OCI-LY1 (cell line): ENCODE measurements at regions not wholly inside any gene's neighbourhood (a gene's known extent, or its start where the extent isn't known, plus 50 kb on each side); places are given as distances from the start of the nearest gene placed in this dataset.
"Not testable (repeated sequence)": the region's sequence is repeated elsewhere in the genome, so short reads cannot be mapped to it uniquely, and the experiment has no call there.

ENCODE experiments used
- CTCF ChIP-seq: fragments of 200-600 bp; sonication (generic), shearing (Covaris generic); IDR thresholded peaks from 2 replicates; pipeline ENCODE4 v1.5.1; 2017; ENCODE audit warnings: mild to moderate bottlenecking, antibody characterized with exemption, low read length, moderate library complexity, mixed read lengths
- EZH2 ChIP-seq: fragments of 200-600 bp; sonication (generic), shearing (Covaris generic); IDR thresholded peaks from 2 replicates; pipeline ENCODE4 v1.8.0; 2017; ENCODE audit warnings: borderline replicate concordance, mixed run types, mild to moderate bottlenecking, antibody characterized with exemption, low read length, moderate library complexity, mixed read lengths

DNA sequence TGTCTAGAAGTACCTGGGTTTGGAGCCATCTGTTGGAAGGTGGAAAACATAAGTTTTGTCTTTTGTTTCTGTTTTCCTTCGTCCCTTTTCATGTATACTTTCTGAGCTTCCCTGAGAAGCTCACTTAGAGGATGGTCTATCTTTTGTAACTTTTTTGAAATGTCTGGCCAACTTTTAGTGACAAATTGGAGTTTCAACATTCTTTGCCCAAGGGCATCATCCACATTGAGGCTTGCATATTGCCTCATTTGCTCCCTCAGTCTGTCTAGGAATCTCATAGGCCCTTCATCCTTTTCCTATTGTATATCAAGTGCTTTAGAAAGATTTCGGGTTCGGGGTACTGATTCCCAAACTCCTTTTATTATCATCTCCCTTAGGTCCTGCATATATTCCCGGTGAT lies 152.7 kb upstream of the GALNT15 start:
- TF ChIP-seq CTCF, EZH2: not testable (repeated sequence)
